HG02610 (cell line): ENCODE measurements at regions not wholly inside any gene's neighbourhood (a gene's known extent, or its start where the extent isn't known, plus 50 kb on each side); places are given as distances from the start of the nearest gene placed in this dataset.

Experiments
- ATAC-seq: cut with Tn5 transposase; IDR thresholded peaks from one replicate; pipeline ENCODE4 v1.9.1; 2021; ENCODE audit warnings: mild to moderate bottlenecking, moderate library complexity; ENCODE audit not compliant: unreplicated experiment

- no peak for ATAC-seq
Observed at GRCh38 chr10:129390147-129390546, 76.9 kb upstream of the MGMT start.

DNA sequence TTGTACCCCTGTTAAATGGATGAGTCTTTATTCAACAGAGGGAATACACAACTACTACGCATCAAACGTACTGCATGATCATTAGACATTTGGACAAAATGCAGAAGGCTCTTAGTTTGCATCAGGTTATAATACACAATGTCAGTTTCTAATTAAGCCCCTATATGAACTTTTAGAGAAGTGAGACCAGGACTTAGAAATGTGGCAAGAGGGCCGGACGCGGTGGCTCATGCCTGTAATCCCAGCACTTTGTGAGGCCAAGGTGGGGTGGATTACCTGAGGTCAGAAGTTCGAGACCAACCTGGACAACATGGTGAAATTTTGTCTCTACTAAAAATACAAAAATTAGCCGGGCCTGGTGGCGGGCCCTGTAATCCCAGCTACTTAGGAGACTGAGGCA lies 76.3 kb upstream of the MGMT start:
- no peak for ATAC-seq

GRCh38 chr10:129391464-129391863 lies 75.6 kb upstream of the MGMT start:
- ATAC-seq: no peak

- no peak for ATAC-seq
Observed at GRCh38 chr10:129392855-129393254, 74.2 kb upstream of the MGMT start.

DNA sequence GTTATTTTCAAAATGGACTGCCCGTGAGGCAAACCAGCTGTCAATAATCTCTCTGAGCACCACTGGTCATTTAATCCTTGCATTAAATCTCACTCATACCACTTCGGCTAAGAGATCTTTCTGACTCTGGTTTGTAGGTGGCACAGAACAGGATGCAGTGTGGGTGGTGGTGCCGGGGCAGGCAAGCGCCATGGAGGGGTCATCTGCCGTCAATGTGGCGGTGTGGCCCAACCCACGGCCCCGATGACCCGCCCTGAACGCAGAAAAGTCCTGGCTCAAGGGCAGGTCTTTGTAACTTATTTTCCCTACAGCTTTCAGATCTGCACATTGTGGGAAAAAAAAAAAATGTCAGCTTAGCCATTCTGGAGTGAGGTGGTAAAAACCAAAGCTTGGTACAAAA lies 73.2 kb upstream of the MGMT start:
- no peak for ATAC-seq

DNA sequence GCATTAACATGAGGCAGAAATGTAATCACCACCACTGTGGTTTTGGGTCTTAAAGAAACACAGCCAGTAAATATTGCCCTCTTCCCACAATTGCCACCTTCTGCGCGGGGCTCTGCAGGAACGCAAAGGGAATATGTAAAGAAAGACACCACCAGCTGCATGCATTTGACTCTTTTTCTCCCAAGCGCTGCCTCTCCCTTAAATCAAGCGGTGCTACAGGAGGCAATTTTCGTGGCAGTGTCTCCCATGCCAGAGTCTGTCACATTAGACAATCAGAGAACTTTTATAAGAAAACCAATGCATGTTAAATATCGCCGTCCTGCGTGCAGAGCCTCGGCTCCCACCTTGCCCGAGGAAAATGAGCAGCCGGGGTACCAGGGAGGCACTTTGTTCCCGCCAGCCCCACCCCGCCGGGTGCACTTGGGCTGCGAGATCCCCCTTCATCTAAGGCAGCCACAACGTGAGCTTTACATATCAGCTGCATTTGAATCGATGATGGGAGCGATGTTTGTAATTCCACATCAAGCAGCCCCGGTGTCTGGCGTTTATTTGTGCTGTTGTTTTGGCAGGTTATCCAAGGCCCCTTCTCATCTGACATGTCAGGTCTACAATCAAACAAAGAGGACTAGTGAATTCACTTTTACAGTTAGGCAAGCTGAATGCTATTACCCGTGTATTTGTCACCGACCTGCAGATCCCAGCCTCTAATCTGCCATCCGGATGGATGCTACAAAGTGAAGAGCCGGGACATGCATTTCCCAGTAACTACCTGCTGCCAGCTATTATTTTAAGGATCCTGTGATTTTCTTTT lies 72.3 kb upstream of the MGMT start:
- no peak for ATAC-seq

GRCh38 chr10:129396021-129396722 lies 70.9 kb upstream of the MGMT start:
- no peak for ATAC-seq

GRCh38 chr10:129397198-129397974 lies 69.7 kb upstream of the MGMT start:
- no peak for ATAC-seq

- no peak for ATAC-seq
Observed at GRCh38 chr10:129398711-129399141, 68.3 kb upstream of the MGMT start.

DNA sequence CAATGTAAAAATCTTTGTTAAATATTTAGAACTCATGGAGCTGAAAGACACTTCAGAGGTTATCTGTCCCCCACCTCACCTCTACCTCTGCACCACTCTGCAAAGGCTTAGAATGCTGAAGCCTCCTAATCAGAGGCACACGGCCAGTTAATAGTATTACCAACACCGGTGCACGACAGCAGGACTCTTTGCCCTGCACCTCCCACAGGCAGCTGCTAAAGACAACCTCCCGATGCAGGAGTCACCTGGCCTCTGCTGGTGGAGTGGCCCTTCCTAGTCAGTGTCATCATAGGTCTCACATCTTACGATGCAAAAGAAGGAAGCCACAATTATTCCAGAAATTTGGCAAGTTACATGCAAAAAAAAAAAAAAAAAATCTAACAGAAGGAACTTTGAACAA lies 66.6 kb upstream of the MGMT start:
- ATAC-seq: no peak

GRCh38 chr10:129402459-129402858 lies 64.6 kb upstream of the MGMT start:
- no peak for ATAC-seq

DNA sequence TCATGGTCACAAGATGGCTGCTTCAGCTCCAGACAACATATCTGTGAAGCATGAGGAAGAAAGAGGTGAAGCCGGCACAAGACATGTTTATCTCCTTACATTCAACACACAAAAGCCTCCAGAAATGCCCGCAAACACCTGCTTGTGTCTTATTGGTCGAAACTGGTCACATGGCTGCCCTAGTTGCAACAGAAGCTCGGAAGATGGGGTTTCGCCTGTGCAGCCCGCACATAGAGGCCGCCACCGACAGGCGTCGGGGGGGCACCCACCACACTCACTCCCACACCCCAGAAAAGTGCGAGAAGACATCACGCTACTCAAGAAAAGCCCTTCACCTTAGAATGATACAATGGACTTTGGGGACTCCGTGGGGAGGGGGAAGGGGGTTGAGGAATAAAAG lies 63.0 kb upstream of the MGMT start:
- ATAC-seq: no peak

GRCh38 chr10:129405389-129405788 lies 61.7 kb upstream of the MGMT start:
- ATAC-seq: no peak

DNA sequence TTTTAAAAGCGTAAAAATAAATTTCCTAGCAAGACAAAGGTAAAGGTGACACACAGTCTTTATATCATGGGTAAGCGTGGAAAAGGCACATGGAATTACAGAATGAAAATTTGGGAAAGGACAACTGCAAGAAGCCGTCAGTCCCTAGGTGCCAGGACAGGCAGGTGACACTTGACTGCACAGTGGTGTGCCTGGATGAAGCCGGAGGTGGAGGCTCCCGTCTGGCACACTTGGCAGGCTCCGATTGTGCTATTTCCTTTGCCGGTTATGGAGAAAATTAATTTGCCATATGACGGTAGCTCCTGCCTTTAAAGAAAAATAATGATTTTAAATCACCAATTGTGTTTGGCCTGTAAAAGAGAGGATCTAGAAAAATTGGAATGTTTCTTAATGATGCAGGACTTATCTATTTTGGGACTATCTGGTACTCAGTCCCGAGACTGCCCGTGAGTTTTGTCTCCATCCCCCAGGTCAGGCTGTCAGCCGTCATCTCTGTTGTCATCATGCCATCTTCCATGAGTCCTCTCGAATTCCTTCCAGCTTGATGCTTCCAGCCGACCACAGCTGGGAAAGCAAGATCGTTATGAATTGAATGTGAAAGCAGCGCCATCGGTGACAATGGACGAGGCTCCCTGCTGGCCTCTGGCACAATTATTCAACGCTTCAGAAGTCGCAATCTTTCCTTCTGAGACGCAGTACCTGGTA lies 56.2 kb upstream of the MGMT start:
- no peak for ATAC-seq

DNA sequence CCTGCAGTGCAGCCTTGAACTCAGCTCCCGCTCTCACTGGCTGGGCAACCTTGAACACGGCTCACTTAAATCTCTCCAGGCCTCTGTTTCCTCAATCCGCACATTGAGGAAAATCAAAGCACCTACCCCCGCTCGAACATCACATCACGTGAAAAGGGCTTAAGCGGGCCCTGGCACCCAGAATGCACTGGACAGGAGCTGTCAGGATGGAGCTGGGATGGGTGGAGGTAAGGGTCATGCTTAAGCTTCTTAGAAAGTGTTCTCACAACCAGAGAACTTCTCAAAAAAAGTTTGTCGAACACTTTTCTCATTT lies 55.7 kb upstream of the MGMT start:
- ATAC-seq: no peak

GRCh38 chr10:129411772-129412171 lies 55.3 kb upstream of the MGMT start:
- no peak for ATAC-seq

DNA sequence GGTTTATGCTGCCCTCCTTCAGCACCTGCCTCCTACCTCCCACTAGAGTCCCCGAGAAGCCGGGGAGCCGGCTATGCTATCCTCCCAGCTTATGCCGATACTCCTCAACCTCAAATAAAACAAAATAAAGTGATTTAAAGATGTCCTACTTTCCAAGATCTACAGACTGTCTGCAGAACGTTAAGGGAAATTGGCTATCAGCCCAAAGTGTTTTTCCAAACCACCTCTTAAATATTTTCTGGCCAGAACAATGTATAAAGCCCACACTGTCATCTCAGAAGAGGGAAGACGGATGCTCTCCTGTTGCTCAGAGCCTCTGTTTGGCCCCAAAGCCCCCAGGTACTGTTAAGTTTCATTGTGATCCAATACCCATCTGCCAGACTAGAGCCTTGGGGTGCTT lies 54.0 kb upstream of the MGMT start:
- no peak for ATAC-seq

GRCh38 chr10:129415215-129416140 lies 51.6 kb upstream of the MGMT start:
- no peak for ATAC-seq

GRCh38 chr10:129416155-129416554 lies 50.9 kb upstream of the MGMT start:
- no peak for ATAC-seq
